ENCODE measurements at regions not wholly inside any gene's neighbourhood (a gene's known extent, or its start where the extent isn't known, plus 50 kb on each side); places are given as distances from the start of the nearest gene placed in this dataset.
"Not testable (repeated sequence)": the region's sequence is repeated elsewhere in the genome, so short reads cannot be mapped to it uniquely, and the experiment has no call there.

DNA sequence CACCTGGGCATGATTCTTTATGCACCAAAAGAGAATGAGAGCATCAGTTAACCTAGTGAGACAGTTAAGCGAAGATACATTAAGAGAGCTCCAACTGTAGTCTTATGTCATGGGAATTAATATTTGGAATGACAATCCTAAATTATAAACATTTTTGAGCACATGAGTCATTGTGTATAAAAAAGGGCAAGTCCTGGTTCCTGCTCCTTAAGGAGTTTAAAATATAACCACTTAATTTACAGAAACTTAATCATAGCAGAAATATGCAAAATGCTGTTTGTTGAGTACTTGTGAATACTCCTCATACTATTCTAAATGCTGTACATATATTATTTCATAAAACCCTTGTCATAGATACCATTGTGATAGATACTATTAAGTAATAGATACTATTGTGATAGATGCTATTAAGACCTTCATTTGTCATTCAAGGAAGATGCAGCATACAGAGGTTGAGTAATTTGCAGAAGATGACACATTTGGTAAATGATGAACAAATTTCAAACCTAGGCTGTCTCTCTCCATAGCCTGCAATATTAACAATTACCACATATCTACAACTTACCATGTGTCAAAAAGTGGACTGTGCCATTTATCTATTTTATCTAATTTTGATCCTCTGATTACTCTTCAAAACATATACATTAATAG lies 301.0 kb downstream of the TBC1D4 start:
- H3K27ac ChIP-seq (ENCODE audit: low read depth, low read length) = no peak overlapping the region
- no peaks in the 10 kb centered on the region for H4K20me1 ChIP-seq (ENCODE audit: control insufficient read depth, insufficient read depth, low read depth, low read length)
- no peak for TF ChIP-seq CTCF (IDR thresholded peaks at IDR 0.05; ENCODE audit: low read depth, low read length, poor library complexity, severe bottlenecking)
- TF ChIP-seq EZH2phosphoT487 (IDR thresholded peaks at IDR 0.05; ENCODE audit: borderline replicate concordance, low read length) = no peak
- no peaks in the 10 kb centered on the region for H3K4me1 ChIP-seq (ENCODE audit: control insufficient read depth, low read length)
- H3K79me2 ChIP-seq (ENCODE audit: control insufficient read depth, low read length) = no peaks in the 10 kb centered on the region
- H3K4me3 ChIP-seq (ENCODE audit: low read length) = no peak overlapping the region
- no peaks in the 10 kb centered on the region; the same call in 1 of the 2 replicates for H3K9me3 ChIP-seq (ENCODE audit: control insufficient read depth, insufficient read depth, low read length)
- H3K27me3 ChIP-seq (ENCODE audit: control insufficient read depth, low read length) = no peaks in the 10 kb centered on the region
- no peaks in the 10 kb centered on the region for H3K36me3 ChIP-seq (ENCODE audit: control insufficient read depth, low read length)
- no peaks in the 10 kb centered on the region for H3K9me2 ChIP-seq (replicated peaks; ENCODE audit: control insufficient read depth, low read length)
- H3F3A ChIP-seq (ENCODE audit: control insufficient read depth, insufficient read depth) = no peaks in the 10 kb centered on the region
- no peak overlapping the region for H3K4me2 ChIP-seq (ENCODE audit: low read length)

DNA sequence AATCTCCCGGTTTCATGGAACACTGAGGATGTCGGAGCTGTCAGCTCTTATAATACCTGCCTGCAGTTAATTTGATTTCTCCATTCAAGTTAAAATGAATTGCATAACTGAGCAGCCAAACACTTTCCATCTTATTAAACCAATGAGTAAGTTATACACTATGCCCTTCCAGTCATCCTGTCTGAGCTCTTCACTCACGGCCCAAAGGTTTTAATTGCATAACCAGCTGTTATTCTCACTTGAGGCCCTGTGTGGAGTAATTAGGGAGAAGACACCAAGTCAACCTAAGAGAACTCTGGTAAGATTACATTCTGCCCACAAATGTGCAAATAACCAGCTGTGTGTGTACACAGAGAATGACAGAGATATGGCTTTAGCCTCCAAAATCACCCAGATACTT lies 303.5 kb downstream of the TBC1D4 start:
- Histone ChIP-seq H3K9me3 (ENCODE audit: control insufficient read depth, insufficient read depth, low read length) (no peaks in the 10 kb centered on the region; the same call in 1 of the 2 replicates), H3K27me3 (ENCODE audit: control insufficient read depth, low read length) (no peaks in the 10 kb centered on the region), H3K79me2 (ENCODE audit: control insufficient read depth, low read length) (no peaks in the 10 kb centered on the region), H3K4me3 (ENCODE audit: low read length) (no peak overlapping the region), H3K36me3 (ENCODE audit: control insufficient read depth, low read length) (no peaks in the 10 kb centered on the region), H3F3A (ENCODE audit: control insufficient read depth, insufficient read depth) (no peaks in the 10 kb centered on the region), H3K4me2 (ENCODE audit: low read length) (no peak overlapping the region), H3K9me2 (replicated peaks; ENCODE audit: control insufficient read depth, low read length) (no peaks in the 10 kb centered on the region), H4K20me1 (ENCODE audit: control insufficient read depth, insufficient read depth, low read depth, low read length) (no peaks in the 10 kb centered on the region), H3K27ac (ENCODE audit: low read depth, low read length) (no peak overlapping the region), H3K4me1 (ENCODE audit: control insufficient read depth, low read length) (no peaks in the 10 kb centered on the region)
- TF ChIP-seq CTCF (IDR thresholded peaks at IDR 0.05; ENCODE audit: low read depth, low read length, poor library complexity, severe bottlenecking) (no peak), EZH2phosphoT487 (IDR thresholded peaks at IDR 0.05; ENCODE audit: borderline replicate concordance, low read length) (no peak)

- H3K36me3 ChIP-seq (ENCODE audit: control insufficient read depth, low read length) = no peaks in the 10 kb centered on the region
- H3K9me3 ChIP-seq (ENCODE audit: control insufficient read depth, insufficient read depth, low read length) = no peaks in the 10 kb centered on the region; the same call in 1 of the 2 replicates
- H4K20me1 ChIP-seq (ENCODE audit: control insufficient read depth, insufficient read depth, low read depth, low read length) = no peaks in the 10 kb centered on the region
- H3K27ac ChIP-seq (ENCODE audit: low read depth, low read length) = no peak overlapping the region
- no peak overlapping the region for H3K4me3 ChIP-seq (ENCODE audit: low read length)
- no peaks in the 10 kb centered on the region for H3K9me2 ChIP-seq (replicated peaks; ENCODE audit: control insufficient read depth, low read length)
- no peaks in the 10 kb centered on the region for H3K79me2 ChIP-seq (ENCODE audit: control insufficient read depth, low read length)
- peaks cover 5% of the 10 kb centered on the region; the same call in 1 of the 2 replicates for H3K27me3 ChIP-seq (ENCODE audit: control insufficient read depth, low read length)
- no peaks in the 10 kb centered on the region for H3F3A ChIP-seq (ENCODE audit: control insufficient read depth, insufficient read depth)
- no peak for TF ChIP-seq EZH2phosphoT487 (IDR thresholded peaks at IDR 0.05; ENCODE audit: borderline replicate concordance, low read length)
- no peak for TF ChIP-seq CTCF (IDR thresholded peaks at IDR 0.05; ENCODE audit: low read depth, low read length, poor library complexity, severe bottlenecking)
- H3K4me2 ChIP-seq (ENCODE audit: low read length) = no peak overlapping the region
- no peaks in the 10 kb centered on the region for H3K4me1 ChIP-seq (ENCODE audit: control insufficient read depth, low read length)
Observed at GRCh38 chr13:75175575-75175974, 306.4 kb downstream of the TBC1D4 start.

DNA sequence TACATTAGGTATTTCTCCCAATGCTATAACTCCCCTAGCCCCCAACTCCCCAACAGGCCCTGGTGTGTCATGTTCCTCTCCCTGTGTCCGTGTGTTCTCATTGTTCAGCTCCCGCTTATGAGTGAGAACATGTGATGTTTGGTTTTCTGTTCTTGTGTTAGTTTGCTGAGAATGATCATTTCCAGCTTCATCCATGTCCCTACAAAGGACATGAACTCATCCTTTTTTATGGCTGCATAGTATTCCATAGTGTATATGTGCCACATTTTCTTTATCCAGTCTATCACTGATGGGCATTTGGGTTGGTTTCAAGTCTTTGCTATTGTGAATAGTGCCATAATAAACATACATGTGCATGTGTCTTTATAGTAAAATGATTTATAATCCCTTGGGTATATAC lies 306.9 kb downstream of the TBC1D4 start:
- H3K27ac ChIP-seq (ENCODE audit: low read depth, low read length); H3K4me3 ChIP-seq (ENCODE audit: low read length); H3K27me3 ChIP-seq (ENCODE audit: control insufficient read depth, low read length); H4K20me1 ChIP-seq (ENCODE audit: control insufficient read depth, insufficient read depth, low read depth, low read length); H3K36me3 ChIP-seq (ENCODE audit: control insufficient read depth, low read length); H3K79me2 ChIP-seq (ENCODE audit: control insufficient read depth, low read length); H3K4me2 ChIP-seq (ENCODE audit: low read length); H3K9me3 ChIP-seq (ENCODE audit: control insufficient read depth, insufficient read depth, low read length); H3K4me1 ChIP-seq (ENCODE audit: control insufficient read depth, low read length); H3F3A ChIP-seq (ENCODE audit: control insufficient read depth, insufficient read depth); H3K9me2 ChIP-seq (replicated peaks; ENCODE audit: control insufficient read depth, low read length): not testable (repeated sequence)
